Mucosa of descending colon (tissue), 3 donors: ENCODE measurements at regions not wholly inside any gene's neighbourhood (a gene's known extent, or its start where the extent isn't known, plus 50 kb on each side); places are given as distances from the start of the nearest gene placed in this dataset.

Experiments
- ATAC-seq: fragments of 200-7000 bp; cut with Tn5 transposase; one replicate; pipeline ENCODE4 v1.9.1; 2020; ENCODE audit warnings: mild to moderate bottlenecking, moderate library complexity
- DNase-seq, 3 donors: peaks; one replicate each; pipeline ENCODE4 v3.0.0-alpha.2; 2020
- H3K36me3 ChIP-seq: fragments of 200-600 bp; one replicate; pipeline ENCODE4 v1.8.0; 2021; ENCODE audit warnings: low read depth, mild to moderate bottlenecking
- H3K4me1 ChIP-seq: fragments of 200-600 bp; one replicate; pipeline ENCODE4 v1.8.0; 2021; ENCODE audit warnings: low read depth, mild to moderate bottlenecking
- H3K4me3 ChIP-seq: fragments of 200-600 bp; one replicate; pipeline ENCODE4 v1.8.0; 2021; ENCODE audit warnings: mild to moderate bottlenecking
- H3K9me3 ChIP-seq: fragments of 200-600 bp; one replicate; pipeline ENCODE4 v1.8.0; 2021; ENCODE audit warnings: mild to moderate bottlenecking
- CTCF ChIP-seq: fragments of 200-600 bp; IDR thresholded peaks from one replicate; pipeline ENCODE4 v1.8.0; 2022; ENCODE audit warnings: antibody characterized with exemption, mild to moderate bottlenecking
- intact Hi-C, 2 donors: fragments of 100-400 bp; cut with DNase I in 1 of 2; cut with micrococcal nuclease in 1 of 2; formaldehyde crosslinking; loops; one replicate each; pipeline versions ENCODE4 v1.11.0 to v1.11.1; 2022; cut with DNase I, micrococcal nuclease
- donor health status: DM: no; HTN: no; CAD: no; lungs with moderate emphysema.
- donor health status: DM: no; HTN: no; CAD: no.
- donor health status: DM: no; HTN: yes; CAD: no.

- no peaks in the 10 kb centered on the region for H3K4me1 ChIP-seq
- H3K9me3 ChIP-seq, result peaks cover 73% of the 10 kb centered on the region
- no peak for DNase-seq
- ATAC-seq, result no peak
- H3K4me3 ChIP-seq, result no peak overlapping the region
- intact Hi-C loops, result no loop called here
- no peaks in the 10 kb centered on the region for H3K36me3 ChIP-seq
- TF ChIP-seq CTCF, result no peak
These were observed 608.5 kb downstream of the KCNJ18 start for GRCh38 chr17:22300731-22301352.

DNA sequence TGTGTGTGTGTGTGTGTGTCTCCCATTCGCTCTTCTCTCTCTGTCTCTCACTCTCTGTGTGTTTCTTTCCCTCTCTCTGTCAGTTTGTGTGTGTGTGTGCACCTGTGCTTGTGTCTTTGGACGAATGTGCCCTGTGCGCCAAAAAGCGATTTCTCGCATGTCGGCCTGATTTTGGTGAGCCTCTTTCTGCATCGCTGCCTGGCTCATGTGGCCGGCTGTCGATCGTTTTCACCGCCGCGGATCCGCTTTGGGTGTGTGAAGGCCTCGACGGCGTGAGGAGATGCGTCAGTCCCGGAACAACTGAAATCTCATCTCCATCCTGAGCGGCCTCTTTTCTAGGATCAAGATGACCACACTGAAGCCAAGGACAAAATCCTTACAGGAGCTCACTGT lies 609.0 kb downstream of the KCNJ18 start:
- ATAC-seq (no peak), DNase-seq (no peak)
- Histone ChIP-seq H3K4me1 (no peaks in the 10 kb centered on the region), H3K9me3 (peaks cover 77% of the 10 kb centered on the region), H3K4me3 (no peak overlapping the region), H3K36me3 (no peaks in the 10 kb centered on the region)
- no peak for TF ChIP-seq CTCF
- intact Hi-C loops, result no loop called here

DNA sequence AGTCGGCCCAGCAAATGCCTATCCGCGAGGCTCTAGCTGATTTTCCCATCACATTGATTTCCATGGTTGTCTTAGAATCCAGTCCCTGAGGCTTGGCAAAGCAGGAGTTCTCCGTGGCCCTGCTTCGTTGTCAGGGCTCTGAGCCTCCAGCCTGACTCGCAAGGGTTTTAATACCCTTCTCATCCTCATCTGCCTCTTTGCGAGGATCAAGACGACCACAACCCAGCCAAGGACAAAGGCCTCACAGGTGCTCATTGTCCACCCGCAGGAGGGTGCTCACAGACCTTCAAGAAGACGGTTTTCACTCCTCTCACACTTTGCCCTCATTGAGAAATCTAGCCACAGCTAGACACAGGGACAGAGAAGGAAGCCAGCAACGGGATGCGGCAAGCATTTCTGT lies 610.8 kb downstream of the KCNJ18 start:
- Histone ChIP-seq H3K4me3 (no peak overlapping the region), H3K36me3 (no peaks in the 10 kb centered on the region), H3K4me1 (no peaks in the 10 kb centered on the region), H3K9me3 (peaks cover 83% of the 10 kb centered on the region)
- DNase-seq, result no peak
- intact Hi-C loops, result no loop called here
- TF ChIP-seq CTCF, result no peak
- no peak for ATAC-seq

DNA sequence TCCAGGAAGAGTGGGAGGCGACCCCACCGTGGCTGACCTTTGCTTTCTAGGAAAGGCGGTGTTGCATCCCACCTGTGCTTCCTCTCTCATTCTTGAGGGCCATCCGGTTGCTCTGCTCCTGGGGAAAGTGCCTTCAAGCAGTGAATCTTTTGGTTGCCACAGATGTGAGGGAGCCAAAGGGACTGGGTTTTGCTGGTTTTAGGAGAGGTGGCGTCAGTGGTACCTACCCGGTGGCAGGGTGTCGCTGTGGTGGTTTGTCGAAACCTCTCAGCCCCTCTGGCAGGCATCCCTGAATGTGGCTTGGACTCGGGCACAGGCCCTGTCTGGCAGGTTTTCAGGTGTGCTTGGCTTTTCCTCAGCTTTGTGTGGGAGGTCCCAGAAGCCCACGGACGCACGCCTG lies 611.5 kb downstream of the KCNJ18 start:
- no peak for TF ChIP-seq CTCF
- Histone ChIP-seq H3K9me3 (peaks cover 82% of the 10 kb centered on the region), H3K4me3 (no peak overlapping the region), H3K36me3 (no peaks in the 10 kb centered on the region), H3K4me1 (no peaks in the 10 kb centered on the region)
- DNase-seq, result no peak
- intact Hi-C loops, result no loop called here
- ATAC-seq, result no peak

DNA sequence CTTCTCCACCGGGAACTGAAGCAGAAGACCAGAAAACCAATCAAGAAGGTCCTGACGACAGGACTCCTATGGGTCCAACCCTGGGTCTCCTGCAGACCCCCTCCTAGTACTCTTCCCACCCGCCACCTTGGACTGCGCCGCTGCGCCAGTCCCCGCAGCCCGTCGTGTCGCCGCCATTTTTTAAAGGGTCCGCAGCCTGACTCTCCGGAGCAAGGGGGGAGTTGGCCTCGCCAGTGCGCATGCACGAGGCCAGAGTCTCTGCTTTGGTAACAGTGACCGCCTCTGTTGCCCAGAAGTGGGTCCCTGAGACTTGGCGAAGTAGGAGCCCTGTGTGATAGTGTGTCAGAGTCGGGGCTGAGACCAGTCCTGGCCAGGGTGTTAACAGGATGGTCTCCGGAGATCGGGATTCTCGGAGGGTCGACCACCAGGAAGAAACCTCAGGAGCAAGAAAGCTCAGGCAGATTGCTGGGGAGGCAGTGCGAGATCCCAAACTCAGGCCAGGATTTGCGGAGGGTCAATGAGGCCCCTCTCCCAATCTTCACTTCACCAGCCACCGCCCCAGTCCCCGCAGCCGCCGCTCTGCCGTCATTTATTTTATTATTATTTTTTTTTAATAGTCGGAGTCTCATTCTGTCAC lies 612.5 kb downstream of the KCNJ18 start:
- no peaks in the 10 kb centered on the region for H3K36me3 ChIP-seq
- H3K9me3 ChIP-seq, result peaks cover 79% of the 10 kb centered on the region
- DNase-seq (no peak), ATAC-seq (no peak)
- intact Hi-C loops, result no loop called here
- H3K4me3 ChIP-seq, result no peak overlapping the region
- TF ChIP-seq CTCF, result no peak
- no peaks in the 10 kb centered on the region for H3K4me1 ChIP-seq
